GM20000 (cell line): ENCODE measurements at regions not wholly inside any gene's neighbourhood (a gene's known extent, or its start where the extent isn't known, plus 50 kb on each side); places are given as distances from the start of the nearest gene placed in this dataset.

Experiments used
- DNase-seq: peaks from one replicate; pipeline ENCODE4 v3.0.0; 2012; ENCODE audit warnings: low spot score
- CTCF ChIP-seq: IDR thresholded peaks from 2 replicates; pipeline ENCODE4 v1.5.1; 2012; ENCODE audit warnings: mild to moderate bottlenecking, control low read depth; ENCODE audit errors: extremely low read depth, missing control alignments

GRCh38 chr2:187158452-187158851, 289.6 kb downstream of the CALCRL start:
- TF ChIP-seq CTCF, result no peak
- DNase-seq, result no peak

GRCh38 chr2:187157046-187157445, 291.0 kb downstream of the CALCRL start:
- no peak for TF ChIP-seq CTCF
- no peak for DNase-seq

GRCh38 chr2:187155476-187155875, 292.6 kb downstream of the CALCRL start:
- no peak for DNase-seq
- no peak for TF ChIP-seq CTCF

GRCh38 chr2:187150670-187151069, 297.4 kb downstream of the CALCRL start:
- no peak for TF ChIP-seq CTCF
- DNase-seq, result no peak

- DNase-seq, result no peak
- no peak for TF ChIP-seq CTCF
Observed at GRCh38 chr2:187148059-187148714, 299.2 kb upstream of the ZSWIM2 start.

GRCh38 chr2:187143537-187143936, 294.6 kb upstream of the ZSWIM2 start:
- DNase-seq, result no peak
- TF ChIP-seq CTCF, result no peak

GRCh38 chr2:187139469-187139868, 290.5 kb upstream of the ZSWIM2 start:
- DNase-seq, result no peak
- no peak for TF ChIP-seq CTCF
